CD4-positive, alpha-beta T cell treated with Interferon gamma for 1 hour (primary cell): ENCODE measurements at regions not wholly inside any gene's neighbourhood (a gene's known extent, or its start where the extent isn't known, plus 50 kb on each side); places are given as distances from the start of the nearest gene placed in this dataset.

ENCODE experiments used
- DNase-seq: peaks from one replicate; pipeline ENCODE4 v3.0.0-alpha.2; 2020

- DNase-seq: no peak
Measured at GRCh38 chr18:8945514-8945913, 157.0 kb upstream of the NDUFV2 start.

- DNase-seq: no peak
Measured at GRCh38 chr18:8946066-8946838, 156.2 kb upstream of the NDUFV2 start.

- no peak for DNase-seq
Measured at GRCh38 chr18:8947566-8947965, 154.9 kb upstream of the NDUFV2 start.

- no peak for DNase-seq
Measured at GRCh38 chr18:8948011-8948410, 154.5 kb upstream of the NDUFV2 start.

GRCh38 chr18:8948471-8949149 lies 153.9 kb upstream of the NDUFV2 start:
- no peak for DNase-seq

- DNase-seq: no peak
Measured at GRCh38 chr18:8949206-8949605, 153.3 kb upstream of the NDUFV2 start.

GRCh38 chr18:8951491-8951890 lies 151.0 kb upstream of the NDUFV2 start:
- DNase-seq: peak; percentile 14

GRCh38 chr18:8952174-8952573 lies 150.3 kb upstream of the NDUFV2 start:
- no peak for DNase-seq

GRCh38 chr18:8952769-8953760 lies 149.4 kb upstream of the NDUFV2 start:
- DNase-seq: no peak

- DNase-seq: no peak
Measured at GRCh38 chr18:8957731-8958130, 144.8 kb upstream of the NDUFV2 start.

GRCh38 chr18:8958660-8959059 lies 143.8 kb upstream of the NDUFV2 start:
- DNase-seq: no peak

GRCh38 chr18:8959551-8960135 lies 142.9 kb upstream of the NDUFV2 start:
- DNase-seq: no peak

- DNase-seq: no peak
Measured at GRCh38 chr18:8960740-8961657, 141.5 kb upstream of the NDUFV2 start.

GRCh38 chr18:8962192-8962779 lies 140.2 kb upstream of the NDUFV2 start:
- DNase-seq: no peak

- DNase-seq: no peak
Measured at GRCh38 chr18:8962855-8963635, 139.5 kb upstream of the NDUFV2 start.

GRCh38 chr18:8963876-8964275 lies 138.6 kb upstream of the NDUFV2 start:
- no peak for DNase-seq

GRCh38 chr18:8965398-8965797 lies 137.1 kb upstream of the NDUFV2 start:
- DNase-seq: no peak

- DNase-seq: no peak
Measured at GRCh38 chr18:8966821-8967220, 135.7 kb upstream of the NDUFV2 start.

- no peak for DNase-seq
Measured at GRCh38 chr18:8967573-8967972, 134.9 kb upstream of the NDUFV2 start.

GRCh38 chr18:8969639-8970390 lies 132.7 kb upstream of the NDUFV2 start:
- DNase-seq: no peak
